Endodermal cell (in vitro differentiated cells): ENCODE measurements at regions not wholly inside any gene's neighbourhood (a gene's known extent, or its start where the extent isn't known, plus 50 kb on each side); places are given as distances from the start of the nearest gene placed in this dataset.

Source experiments
- DNase-seq: peaks from one replicate; pipeline ENCODE4 v3.0.0-alpha.2; 2017
- H3K27ac ChIP-seq: 2 replicates; pipeline ENCODE4 v1.5.1; 2013; ENCODE audit warnings: mild to moderate bottlenecking, low read depth, low read length, moderate library complexity
- H3K27me3 ChIP-seq: 2 replicates; pipeline ENCODE4 v1.6.1; 2013; ENCODE audit warnings: mild to moderate bottlenecking, low read length, moderate library complexity; ENCODE audit not compliant: insufficient read depth, control insufficient read depth, poor library complexity, severe bottlenecking
- H3K36me3 ChIP-seq: 2 replicates; pipeline ENCODE4 v1.7.0; 2013; ENCODE audit warnings: mild to moderate bottlenecking, low read length, moderate library complexity; ENCODE audit not compliant: control insufficient read depth, insufficient read depth
- H3K4me1 ChIP-seq: one replicate; pipeline ENCODE4 v1.7.0; 2013; ENCODE audit warnings: low read length; ENCODE audit not compliant: control insufficient read depth, insufficient read depth
- H3K4me3 ChIP-seq: 2 replicates; pipeline ENCODE4 v1.5.1; 2013; ENCODE audit warnings: mild to moderate bottlenecking, low read length, moderate library complexity
- H3K9ac ChIP-seq: 2 replicates; pipeline ENCODE4 v1.6.1; 2013; ENCODE audit warnings: mild to moderate bottlenecking, low read length, moderate library complexity; ENCODE audit not compliant: poor library complexity, severe bottlenecking; ENCODE audit errors: extremely low read depth
- H3K9me3 ChIP-seq: 2 replicates; pipeline ENCODE4 v1.6.1; 2013; ENCODE audit warnings: mild to moderate bottlenecking, low read length, moderate library complexity; ENCODE audit not compliant: control insufficient read depth
- H3K27ac Mint-ChIP-seq: 2 replicates; pipeline ENCODE4 v1.8.0; 2020; ENCODE audit warnings: mixed read lengths
- H3K27me3 Mint-ChIP-seq: 2 replicates; pipeline ENCODE4 v1.8.0; 2021; ENCODE audit warnings: mild to moderate bottlenecking, mixed read lengths; ENCODE audit not compliant: insufficient read depth
- H3K36me3 Mint-ChIP-seq: 2 replicates; pipeline ENCODE4 v1.8.0; 2020; ENCODE audit warnings: low read depth, mixed read lengths
- H3K4me1 Mint-ChIP-seq: 2 replicates; pipeline ENCODE4 v1.8.0; 2020; ENCODE audit warnings: mixed read lengths
- H3K4me3 Mint-ChIP-seq: 2 replicates; pipeline ENCODE4 v1.8.0; 2020; ENCODE audit warnings: mild to moderate bottlenecking, moderate library complexity, mixed read lengths
- H3K9me3 Mint-ChIP-seq: 2 replicates; pipeline ENCODE4 v1.8.0; 2020; ENCODE audit warnings: mild to moderate bottlenecking, mixed read lengths
- WGBS, 2 experiments: methylation state at CpG; one replicate each; pipeline versions ENCODE4 v1.1.5 to v1.1.7; 2013; ENCODE audit warnings: missing lambda C conversion rate in 2 of 2, mixed read lengths in 1 of 2; ENCODE audit not compliant: insufficient coverage in 1 of 2, insufficient read length in 1 of 2; 5-methylcytosine and 5-hydroxymethylcytosine counted together
- TF ChIP-seq, protein P1 (sequence below): fragments of 200-600 bp; sonication (generic); conservative IDR thresholded peaks from 2 replicates; pipeline ENCODE4 v1.5.0; 2021; ENCODE audit warnings: antibody characterized with exemption, mild to moderate bottlenecking

DNA sequence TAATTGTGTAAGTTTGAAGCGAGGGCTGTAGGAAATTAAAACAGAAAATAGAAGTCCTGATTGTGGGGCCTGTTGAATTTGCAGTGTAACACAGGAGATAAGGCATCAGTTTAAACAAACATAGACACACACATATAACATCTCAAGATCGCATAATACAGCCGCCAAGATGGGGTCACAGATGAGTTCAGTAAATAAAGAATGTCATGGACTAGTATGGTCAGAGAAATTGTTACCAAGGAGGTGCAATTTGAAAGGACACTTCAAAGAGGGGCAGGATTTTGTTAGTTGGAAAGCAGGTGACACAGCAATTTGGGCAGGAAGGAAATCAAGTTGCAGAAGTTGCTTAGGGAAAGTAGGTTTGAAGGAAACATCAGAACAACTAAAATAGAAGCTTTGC, 450.0 kb downstream of the USP25 start:
- no peak overlapping the region for H3K9ac ChIP-seq
- 95% methylated on average over 3 of the region's 3 CpGs; no CpG with 5 or more reads in 1 of the 2 experiments for WGBS, 2 experiments
- Mint-ChIP-seq H3K36me3 (no peaks in the 10 kb centered on the region), H3K27me3 (no peaks in the 10 kb centered on the region), H3K4me3 (no peak overlapping the region), H3K27ac (peak overlapping the region; percentile 8), H3K9me3 (no peaks in the 10 kb centered on the region), H3K4me1 (peaks cover 31% of the 10 kb centered on the region)
- no peak overlapping the region for H3K4me3 ChIP-seq
- DNase-seq = no peak
- no peaks in the 10 kb centered on the region for H3K36me3 ChIP-seq
- no peaks in the 10 kb centered on the region for H3K27me3 ChIP-seq
- peaks cover 18% of the 10 kb centered on the region for H3K4me1 ChIP-seq
- H3K27ac ChIP-seq = no peak overlapping the region
- no peaks in the 10 kb centered on the region for H3K9me3 ChIP-seq
- TF ChIP-seq, protein P1, sequence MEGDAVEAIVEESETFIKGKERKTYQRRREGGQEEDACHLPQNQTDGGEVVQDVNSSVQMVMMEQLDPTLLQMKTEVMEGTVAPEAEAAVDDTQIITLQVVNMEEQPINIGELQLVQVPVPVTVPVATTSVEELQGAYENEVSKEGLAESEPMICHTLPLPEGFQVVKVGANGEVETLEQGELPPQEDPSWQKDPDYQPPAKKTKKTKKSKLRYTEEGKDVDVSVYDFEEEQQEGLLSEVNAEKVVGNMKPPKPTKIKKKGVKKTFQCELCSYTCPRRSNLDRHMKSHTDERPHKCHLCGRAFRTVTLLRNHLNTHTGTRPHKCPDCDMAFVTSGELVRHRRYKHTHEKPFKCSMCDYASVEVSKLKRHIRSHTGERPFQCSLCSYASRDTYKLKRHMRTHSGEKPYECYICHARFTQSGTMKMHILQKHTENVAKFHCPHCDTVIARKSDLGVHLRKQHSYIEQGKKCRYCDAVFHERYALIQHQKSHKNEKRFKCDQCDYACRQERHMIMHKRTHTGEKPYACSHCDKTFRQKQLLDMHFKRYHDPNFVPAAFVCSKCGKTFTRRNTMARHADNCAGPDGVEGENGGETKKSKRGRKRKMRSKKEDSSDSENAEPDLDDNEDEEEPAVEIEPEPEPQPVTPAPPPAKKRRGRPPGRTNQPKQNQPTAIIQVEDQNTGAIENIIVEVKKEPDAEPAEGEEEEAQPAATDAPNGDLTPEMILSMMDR = no peak

DNA sequence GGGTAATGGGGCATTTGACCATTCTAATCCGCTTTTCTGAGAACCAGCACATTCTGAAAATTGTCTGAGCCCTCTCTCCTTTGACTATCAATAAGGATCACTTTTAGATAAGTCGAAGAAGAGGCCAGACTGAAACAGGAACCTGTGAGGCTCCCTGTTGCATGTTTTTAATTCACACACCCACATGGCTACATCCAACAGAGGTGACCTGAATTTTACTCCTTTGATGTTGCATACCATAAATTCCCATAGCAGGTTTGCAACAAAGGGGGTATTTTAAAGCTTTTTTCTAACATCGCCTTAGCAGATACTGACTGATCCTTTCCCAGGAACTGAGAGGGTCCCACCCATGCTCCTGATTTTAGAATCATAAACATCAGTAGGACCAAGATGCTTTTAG, 450.8 kb downstream of the USP25 start:
- Histone ChIP-seq H3K9me3 (no peaks in the 10 kb centered on the region), H3K4me1 (peaks cover 18% of the 10 kb centered on the region), H3K9ac (no peak overlapping the region), H3K27me3 (no peaks in the 10 kb centered on the region), H3K4me3 (no peak overlapping the region), H3K27ac (no peak overlapping the region), H3K36me3 (no peaks in the 10 kb centered on the region)
- TF ChIP-seq, protein P1 = no peak
- no peaks in the 10 kb centered on the region for H3K27me3 Mint-ChIP-seq
- H3K27ac Mint-ChIP-seq = no peak overlapping the region
- DNase-seq = no peak
- H3K36me3 Mint-ChIP-seq = no peaks in the 10 kb centered on the region
- H3K4me1 Mint-ChIP-seq = peaks cover 39% of the 10 kb centered on the region
- no peaks in the 10 kb centered on the region for H3K9me3 Mint-ChIP-seq
- H3K4me3 Mint-ChIP-seq = no peak overlapping the region
- WGBS, 2 experiments = 50 to 78% methylated on average over 2 to 3 of the region's 3 CpGs

DNA sequence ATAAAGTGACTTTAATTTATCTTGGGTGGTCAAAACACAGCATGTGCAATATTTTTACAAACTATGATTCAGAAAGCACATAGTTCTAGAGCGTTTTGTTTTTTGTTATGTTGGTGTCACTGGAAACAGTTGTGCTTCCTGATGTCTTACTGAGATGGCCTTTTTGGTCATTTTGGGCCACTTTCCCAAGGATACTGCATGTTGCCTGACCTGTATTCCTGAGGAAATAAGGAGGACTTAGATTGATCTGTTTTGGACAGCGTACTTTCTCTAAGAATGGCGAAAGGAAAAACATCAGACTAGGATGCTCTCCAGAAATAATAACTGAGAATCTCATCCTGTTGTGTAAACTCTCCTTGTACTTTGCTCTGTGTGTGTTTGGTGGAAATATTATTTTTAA, 451.2 kb downstream of the USP25 start:
- Mint-ChIP-seq H3K9me3 (no peaks in the 10 kb centered on the region), H3K4me1 (peaks cover 42% of the 10 kb centered on the region), H3K36me3 (no peaks in the 10 kb centered on the region), H3K27ac (no peak overlapping the region), H3K27me3 (no peaks in the 10 kb centered on the region), H3K4me3 (no peak overlapping the region)
- Histone ChIP-seq H3K36me3 (no peaks in the 10 kb centered on the region), H3K4me3 (no peak overlapping the region), H3K4me1 (peaks cover 22% of the 10 kb centered on the region), H3K9me3 (no peaks in the 10 kb centered on the region), H3K27me3 (no peaks in the 10 kb centered on the region), H3K27ac (no peak overlapping the region), H3K9ac (no peak overlapping the region)
- 96 to 100% methylated on average over 2 to 3 of the region's 3 CpGs for WGBS, 2 experiments
- TF ChIP-seq, protein P1 = no peak
- no peak for DNase-seq
